ENCODE measurements at regions not wholly inside any gene's neighbourhood (a gene's known extent, or its start where the extent isn't known, plus 50 kb on each side); places are given as distances from the start of the nearest gene placed in this dataset.
"Not testable (repeated sequence)": the region's sequence is repeated elsewhere in the genome, so short reads cannot be mapped to it uniquely, and the experiment has no call there.

DNA sequence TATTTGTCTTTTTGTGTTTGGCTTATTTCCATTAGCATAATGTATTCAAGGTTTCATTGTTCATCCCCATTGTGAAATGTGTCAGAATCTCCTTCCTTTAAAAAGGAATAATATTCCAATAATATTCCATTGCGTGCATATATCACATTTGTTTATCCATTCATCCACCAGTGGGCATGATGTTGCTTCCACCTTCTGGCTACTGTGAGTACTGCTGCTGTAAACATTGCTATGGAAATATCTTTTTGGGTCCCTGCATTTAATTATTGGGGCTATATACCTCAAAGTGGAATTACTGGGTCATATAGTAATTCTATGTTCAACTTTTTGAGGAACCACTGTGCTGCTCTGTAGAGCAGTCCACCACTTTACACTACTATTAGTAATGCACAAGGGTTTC is 123.1 kb downstream of the POTEG start:
- not testable (repeated sequence) for H3K4me3 ChIP-seq (ENCODE audit: low read length in 2 of 2)

DNA sequence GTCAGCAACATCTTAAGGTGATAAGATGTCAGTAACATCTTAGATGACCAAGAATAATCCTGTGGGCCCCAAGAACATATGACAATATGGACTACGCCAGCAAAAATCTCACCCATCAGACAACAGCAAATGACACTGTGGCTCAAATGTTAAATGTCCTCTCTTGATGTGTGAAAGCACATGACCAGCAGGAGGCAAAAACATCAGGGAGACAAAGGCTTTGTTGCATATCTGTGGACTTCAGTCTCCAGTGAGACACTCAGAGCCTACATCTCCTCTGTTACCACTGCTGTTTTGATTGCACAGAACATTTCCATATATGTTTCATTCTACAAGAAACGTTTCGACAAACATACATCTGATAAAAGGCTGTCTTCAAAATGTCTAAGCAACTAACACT is 103.5 kb downstream of the POTEG start:
- no CpG with 5 or more reads among the region's 3 CpGs for WGBS, 2 donors (ENCODE audit: extremely low coverage in 2 of 2, insufficient read length in 2 of 2, insufficient replicate concordance in 1 of 2)
- H3K4me3 ChIP-seq (ENCODE audit: low read length in 2 of 2); H3K4ac ChIP-seq (ENCODE audit: low read length); H2AK5ac ChIP-seq (ENCODE audit: low read depth, low read length); H3K9ac ChIP-seq (ENCODE audit: low read depth, low read length, poor library complexity); H2AFZ ChIP-seq (ENCODE audit: low read length); H3K4me1 ChIP-seq (ENCODE audit: control insufficient read depth in 2 of 2, insufficient read depth in 1 of 2, low read depth in 1 of 2, low read length in 2 of 2); H3K36me3 ChIP-seq (replicated peaks in 1 of 2; ENCODE audit: control insufficient read depth in 2 of 2, insufficient read depth in 2 of 2, low read length in 2 of 2); H3K9me3 ChIP-seq (replicated peaks in 1 of 2; ENCODE audit: control insufficient read depth in 2 of 2, insufficient read depth in 1 of 2, low read depth in 1 of 2, low read length in 2 of 2); DNase-seq (ENCODE audit: low spot score); H3K79me1 ChIP-seq (ENCODE audit: low read depth, low read length); H4K8ac ChIP-seq (ENCODE audit: low read depth, low read length); H2BK120ac ChIP-seq (ENCODE audit: low read depth, low read length); H3K18ac ChIP-seq (ENCODE audit: low read length); H2BK15ac ChIP-seq (ENCODE audit: low read length); H3K4me2 ChIP-seq (ENCODE audit: insufficient read depth, low read length, poor library complexity, severe bottlenecking); H2BK12ac ChIP-seq (ENCODE audit: low read length); H3K27me3 ChIP-seq (ENCODE audit: control insufficient read depth in 3 of 3, insufficient read depth in 3 of 3, low read depth in 1 of 3, low read length in 3 of 3); H4K91ac ChIP-seq (ENCODE audit: low read depth, low read length, poor library complexity); H2BK5ac ChIP-seq (ENCODE audit: low read length); H3K14ac ChIP-seq (ENCODE audit: low read length); H3K27ac ChIP-seq (replicated peaks; ENCODE audit: low read length); H3K23ac ChIP-seq (ENCODE audit: low read depth, low read length, poor library complexity): not testable (repeated sequence)

More for the DNA sequence above, 123.1 kb downstream of the POTEG start:
- H4K91ac ChIP-seq (ENCODE audit: low read depth, low read length, poor library complexity); H2AK5ac ChIP-seq (ENCODE audit: low read depth, low read length); H4K8ac ChIP-seq (ENCODE audit: low read depth, low read length); H3K9me3 ChIP-seq (replicated peaks in 1 of 2; ENCODE audit: control insufficient read depth in 2 of 2, insufficient read depth in 1 of 2, low read depth in 1 of 2, low read length in 2 of 2); H3K36me3 ChIP-seq (replicated peaks in 1 of 2; ENCODE audit: control insufficient read depth in 2 of 2, insufficient read depth in 2 of 2, low read length in 2 of 2); H3K4ac ChIP-seq (ENCODE audit: low read length); H3K23ac ChIP-seq (ENCODE audit: low read depth, low read length, poor library complexity); H2BK12ac ChIP-seq (ENCODE audit: low read length); H2AFZ ChIP-seq (ENCODE audit: low read length); H3K4me1 ChIP-seq (ENCODE audit: control insufficient read depth in 2 of 2, insufficient read depth in 1 of 2, low read depth in 1 of 2, low read length in 2 of 2); H2BK5ac ChIP-seq (ENCODE audit: low read length); H3K9ac ChIP-seq (ENCODE audit: low read depth, low read length, poor library complexity); H3K4me2 ChIP-seq (ENCODE audit: insufficient read depth, low read length, poor library complexity, severe bottlenecking); H3K27ac ChIP-seq (replicated peaks; ENCODE audit: low read length); DNase-seq (ENCODE audit: low spot score); H3K27me3 ChIP-seq (ENCODE audit: control insufficient read depth in 3 of 3, insufficient read depth in 3 of 3, low read depth in 1 of 3, low read length in 3 of 3); H3K14ac ChIP-seq (ENCODE audit: low read length); H3K79me1 ChIP-seq (ENCODE audit: low read depth, low read length); H2BK15ac ChIP-seq (ENCODE audit: low read length); H2BK120ac ChIP-seq (ENCODE audit: low read depth, low read length); H3K18ac ChIP-seq (ENCODE audit: low read length): not testable (repeated sequence)
- no CpG with 5 or more reads among the region's 1 CpG for WGBS, 2 donors (ENCODE audit: extremely low coverage in 2 of 2, insufficient read length in 2 of 2, insufficient replicate concordance in 1 of 2)

DNA sequence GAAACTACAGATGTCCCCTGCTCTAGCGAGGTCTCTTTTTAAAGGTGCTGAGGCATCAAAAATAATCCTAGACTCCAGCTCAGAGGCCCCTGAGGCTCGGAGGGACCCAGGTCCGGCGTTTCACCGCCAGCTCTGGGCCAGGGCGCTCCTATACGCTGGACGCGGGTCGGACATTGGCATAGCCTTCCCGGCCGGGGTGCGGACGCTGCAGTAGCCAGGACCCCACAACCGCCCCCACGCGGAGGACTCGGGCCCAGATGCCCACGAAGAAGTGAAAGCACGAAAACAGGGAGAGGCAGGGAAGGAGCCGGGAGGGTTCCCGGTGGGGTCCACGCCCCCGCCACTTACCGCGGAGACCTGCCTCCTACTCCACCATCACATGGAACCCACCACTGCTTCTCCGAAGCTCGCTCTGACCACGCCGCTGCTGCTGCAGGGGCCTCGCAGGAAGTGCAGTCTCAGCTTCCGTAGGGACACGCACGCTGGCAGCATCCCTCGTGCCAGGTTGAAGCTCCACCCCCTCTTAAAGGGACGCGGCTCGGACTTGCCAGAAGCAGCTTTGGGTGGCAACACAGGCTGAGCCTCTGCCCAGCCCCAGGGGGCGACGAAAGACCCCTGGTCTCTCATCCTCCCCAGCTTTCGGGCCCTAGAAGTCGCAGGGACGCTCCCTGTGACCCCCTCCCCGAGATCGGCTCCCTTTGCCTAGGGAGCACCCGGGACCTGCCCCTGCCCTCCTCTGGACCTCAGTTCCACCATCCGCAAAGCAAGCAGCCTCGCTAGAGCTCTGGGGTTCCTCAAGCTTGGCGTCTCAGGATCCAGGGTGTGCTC is 96.7 kb downstream of the POTEG start:
- not testable (repeated sequence) for H3K27ac ChIP-seq (replicated peaks; ENCODE audit: low read length); DNase-seq (ENCODE audit: low spot score); H2AFZ ChIP-seq (ENCODE audit: low read length); H4K91ac ChIP-seq (ENCODE audit: low read depth, low read length, poor library complexity); H3K36me3 ChIP-seq (replicated peaks in 1 of 2; ENCODE audit: control insufficient read depth in 2 of 2, insufficient read depth in 2 of 2, low read length in 2 of 2); H3K4ac ChIP-seq (ENCODE audit: low read length); H2BK12ac ChIP-seq (ENCODE audit: low read length); H3K27me3 ChIP-seq (ENCODE audit: control insufficient read depth in 3 of 3, insufficient read depth in 3 of 3, low read depth in 1 of 3, low read length in 3 of 3); H2BK5ac ChIP-seq (ENCODE audit: low read length); H3K4me3 ChIP-seq (ENCODE audit: low read length in 2 of 2); H3K18ac ChIP-seq (ENCODE audit: low read length); H3K9me3 ChIP-seq (replicated peaks in 1 of 2; ENCODE audit: control insufficient read depth in 2 of 2, insufficient read depth in 1 of 2, low read depth in 1 of 2, low read length in 2 of 2); H4K8ac ChIP-seq (ENCODE audit: low read depth, low read length); H2BK15ac ChIP-seq (ENCODE audit: low read length); H2AK5ac ChIP-seq (ENCODE audit: low read depth, low read length); H3K4me1 ChIP-seq (ENCODE audit: control insufficient read depth in 2 of 2, insufficient read depth in 1 of 2, low read depth in 1 of 2, low read length in 2 of 2); H3K79me1 ChIP-seq (ENCODE audit: low read depth, low read length); H3K9ac ChIP-seq (ENCODE audit: low read depth, low read length, poor library complexity); H2BK120ac ChIP-seq (ENCODE audit: low read depth, low read length); H3K4me2 ChIP-seq (ENCODE audit: insufficient read depth, low read length, poor library complexity, severe bottlenecking); H3K23ac ChIP-seq (ENCODE audit: low read depth, low read length, poor library complexity); H3K14ac ChIP-seq (ENCODE audit: low read length)
- WGBS, 2 donors (ENCODE audit: extremely low coverage in 2 of 2, insufficient read length in 2 of 2, insufficient replicate concordance in 1 of 2): no CpG with 5 or more reads among the region's 49 CpGs

DNA sequence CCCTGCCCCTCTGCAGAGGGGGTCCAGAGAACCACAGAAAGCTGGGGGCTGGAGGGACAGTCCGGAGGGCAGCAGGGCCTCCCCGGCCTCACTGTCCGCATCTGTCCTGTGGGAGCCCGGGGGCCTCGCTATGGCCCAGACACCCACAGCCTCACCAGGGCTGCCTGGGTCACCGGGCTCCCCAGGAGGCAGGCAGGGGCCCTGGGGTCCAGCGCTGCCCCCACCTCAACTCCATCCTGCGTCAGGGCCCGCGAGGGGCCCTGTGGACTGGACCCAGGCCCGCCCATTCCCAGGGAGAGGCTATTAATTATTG is 96.1 kb downstream of the POTEG start:
- H2BK15ac ChIP-seq (ENCODE audit: low read length); H3K4ac ChIP-seq (ENCODE audit: low read length); H2BK120ac ChIP-seq (ENCODE audit: low read depth, low read length); H4K91ac ChIP-seq (ENCODE audit: low read depth, low read length, poor library complexity); H3K23ac ChIP-seq (ENCODE audit: low read depth, low read length, poor library complexity); H3K9me3 ChIP-seq (replicated peaks in 1 of 2; ENCODE audit: control insufficient read depth in 2 of 2, insufficient read depth in 1 of 2, low read depth in 1 of 2, low read length in 2 of 2); H2AK5ac ChIP-seq (ENCODE audit: low read depth, low read length); H2BK12ac ChIP-seq (ENCODE audit: low read length); H2AFZ ChIP-seq (ENCODE audit: low read length); H3K27me3 ChIP-seq (ENCODE audit: control insufficient read depth in 3 of 3, insufficient read depth in 3 of 3, low read depth in 1 of 3, low read length in 3 of 3); H3K18ac ChIP-seq (ENCODE audit: low read length); H3K4me2 ChIP-seq (ENCODE audit: insufficient read depth, low read length, poor library complexity, severe bottlenecking); H3K4me1 ChIP-seq (ENCODE audit: control insufficient read depth in 2 of 2, insufficient read depth in 1 of 2, low read depth in 1 of 2, low read length in 2 of 2); H3K79me1 ChIP-seq (ENCODE audit: low read depth, low read length); H2BK5ac ChIP-seq (ENCODE audit: low read length); H3K36me3 ChIP-seq (replicated peaks in 1 of 2; ENCODE audit: control insufficient read depth in 2 of 2, insufficient read depth in 2 of 2, low read length in 2 of 2); DNase-seq (ENCODE audit: low spot score); H4K8ac ChIP-seq (ENCODE audit: low read depth, low read length); H3K14ac ChIP-seq (ENCODE audit: low read length); H3K4me3 ChIP-seq (ENCODE audit: low read length in 2 of 2); H3K9ac ChIP-seq (ENCODE audit: low read depth, low read length, poor library complexity); H3K27ac ChIP-seq (replicated peaks; ENCODE audit: low read length): not testable (repeated sequence)
- no CpG with 5 or more reads among the region's 11 CpGs for WGBS, 2 donors (ENCODE audit: extremely low coverage in 2 of 2, insufficient read length in 2 of 2, insufficient replicate concordance in 1 of 2)
